ENCODE measurements at regions not wholly inside any gene's neighbourhood (a gene's known extent, or its start where the extent isn't known, plus 50 kb on each side); places are given as distances from the start of the nearest gene placed in this dataset.
A peak's percentile ranks its signal among the peaks of the same experiment; 100 is the strongest.

- no peaks in the 10 kb centered on the region for H3K36me3 ChIP-seq (ENCODE audit: control insufficient read depth in 1 of 2, insufficient read depth in 2 of 2, low read depth in 1 of 2, low read length in 2 of 2)
- 97% methylated on average over 2 of the region's 2 CpGs for WGBS
- no peak for DNase-seq
Observed at GRCh38 chr2:145235312-145235711, 715.4 kb upstream of the ZEB2 start.

GRCh38 chr2:145230546-145230945 lies 710.6 kb upstream of the ZEB2 start:
- no peaks in the 10 kb centered on the region for H3K79me1 ChIP-seq (replicated peaks; ENCODE audit: low read length, poor library complexity, severe bottlenecking)

More at GRCh38 chr2:145235312-145235711, 715.4 kb upstream of the ZEB2 start:
- Histone ChIP-seq H3K4ac (ENCODE audit: low read depth in 1 of 2, low read length in 2 of 2) (no peak overlapping the region), H2BK15ac (ENCODE audit: low read depth, poor library complexity, severe bottlenecking) (no peak overlapping the region), H2AFZ (ENCODE audit: low read depth, low read length) (no peak overlapping the region), H4K8ac (ENCODE audit: low read length) (peak overlapping the region; percentile 28), H3K9me3 (ENCODE audit: control insufficient read depth, low read length) (no peaks in the 10 kb centered on the region), H2AK5ac (ENCODE audit: low read length, severe bottlenecking) (no peak overlapping the region), H3K18ac (ENCODE audit: low read depth in 1 of 2, low read length in 2 of 2) (no peak overlapping the region), H3K23ac (ENCODE audit: low read length in 2 of 2) (no peak overlapping the region), H3K4me3 (ENCODE audit: insufficient read depth in 1 of 2, low read depth in 1 of 2, low read length in 2 of 2) (no peak overlapping the region), H3K79me1 (replicated peaks; ENCODE audit: low read length, poor library complexity, severe bottlenecking) (no peaks in the 10 kb centered on the region), H2BK12ac (ENCODE audit: low read length in 2 of 2) (no peak overlapping the region), H2BK5ac (ENCODE audit: low read depth, low read length, poor library complexity, severe bottlenecking) (no peak overlapping the region), H2BK120ac (ENCODE audit: low read depth, low read length) (no peak overlapping the region), H3K4me2 (ENCODE audit: low read length, poor library complexity, severe bottlenecking) (no peak overlapping the region), H3K27ac (ENCODE audit: low read length, poor library complexity, severe bottlenecking) (no peak overlapping the region), H4K91ac (ENCODE audit: low read length) (no peak overlapping the region), H3K27me3 (ENCODE audit: control insufficient read depth in 1 of 2, insufficient read depth in 1 of 2, low read length in 2 of 2) (no peaks in the 10 kb centered on the region), H3K9ac (ENCODE audit: low read length) (no peak overlapping the region), H3K14ac (ENCODE audit: low read length in 2 of 2) (no peak overlapping the region), H3K4me1 (ENCODE audit: control insufficient read depth, insufficient read depth, low read depth, low read length) (no peaks in the 10 kb centered on the region)

DNA sequence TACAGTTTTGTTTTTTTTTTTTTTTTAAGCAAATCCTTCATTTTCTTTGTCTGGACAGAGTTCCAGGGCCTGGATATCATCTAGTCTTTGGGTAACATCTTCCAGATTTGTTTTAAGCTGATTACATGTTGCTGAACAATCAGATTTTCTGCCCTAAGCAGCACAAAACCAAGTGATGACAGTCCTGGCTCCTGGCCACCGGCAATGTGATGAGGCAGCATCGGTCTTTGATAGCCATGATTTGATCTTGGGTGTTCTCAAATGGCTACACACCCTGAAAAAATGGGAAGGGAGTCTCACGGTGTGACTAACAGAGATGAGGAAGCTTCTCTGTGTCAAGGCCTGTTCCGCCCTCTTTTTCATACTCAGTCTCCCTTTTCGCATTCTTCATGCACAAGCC lies 708.6 kb upstream of the ZEB2 start:
- no peaks in the 10 kb centered on the region for H3K9me3 ChIP-seq (ENCODE audit: control insufficient read depth, low read length)
- no peaks in the 10 kb centered on the region for H3K79me1 ChIP-seq (replicated peaks; ENCODE audit: low read length, poor library complexity, severe bottlenecking)
- H2BK12ac ChIP-seq (ENCODE audit: low read length in 2 of 2): peak overlapping the region in 1 of 2 experiments; percentile 31
- no peak overlapping the region for H2BK15ac ChIP-seq (ENCODE audit: low read depth, poor library complexity, severe bottlenecking)
- H2BK5ac ChIP-seq (ENCODE audit: low read depth, low read length, poor library complexity, severe bottlenecking): no peak overlapping the region
- peak; percentile 5 for DNase-seq
- no peak overlapping the region for H2BK120ac ChIP-seq (ENCODE audit: low read depth, low read length)
- no peak overlapping the region for H4K8ac ChIP-seq (ENCODE audit: low read length)
- H3K4ac ChIP-seq (ENCODE audit: low read depth in 1 of 2, low read length in 2 of 2): peak overlapping the region in 1 of 2 experiments; percentile 15
- peak overlapping the region in 1 of 2 experiments; percentile 20 for H3K14ac ChIP-seq (ENCODE audit: low read length in 2 of 2)
- H3K36me3 ChIP-seq (ENCODE audit: control insufficient read depth in 1 of 2, insufficient read depth in 2 of 2, low read depth in 1 of 2, low read length in 2 of 2): no peaks in the 10 kb centered on the region
- H3K4me3 ChIP-seq (ENCODE audit: insufficient read depth in 1 of 2, low read depth in 1 of 2, low read length in 2 of 2): no peak overlapping the region
- H4K91ac ChIP-seq (ENCODE audit: low read length): no peak overlapping the region
- no peaks in the 10 kb centered on the region for H3K4me1 ChIP-seq (ENCODE audit: control insufficient read depth, insufficient read depth, low read depth, low read length)
- H2AK5ac ChIP-seq (ENCODE audit: low read length, severe bottlenecking): no peak overlapping the region
- no peaks in the 10 kb centered on the region for H3K27me3 ChIP-seq (ENCODE audit: control insufficient read depth in 1 of 2, insufficient read depth in 1 of 2, low read length in 2 of 2)
- H3K23ac ChIP-seq (ENCODE audit: low read length in 2 of 2): no peak overlapping the region
- H3K4me2 ChIP-seq (ENCODE audit: low read length, poor library complexity, severe bottlenecking): no peak overlapping the region
- H3K9ac ChIP-seq (ENCODE audit: low read length): peak overlapping the region; percentile 25
- no peak overlapping the region for H2AFZ ChIP-seq (ENCODE audit: low read depth, low read length)
- peak overlapping the region in 1 of 2 experiments; percentile 78 for H3K18ac ChIP-seq (ENCODE audit: low read depth in 1 of 2, low read length in 2 of 2)
- 73% methylated on average over 3 of the region's 5 CpGs for WGBS
- no peak overlapping the region for H3K27ac ChIP-seq (ENCODE audit: low read length, poor library complexity, severe bottlenecking)

More at GRCh38 chr2:145230546-145230945, 710.6 kb upstream of the ZEB2 start:
- Histone ChIP-seq H3K4me3 (ENCODE audit: insufficient read depth in 1 of 2, low read depth in 1 of 2, low read length in 2 of 2) (no peak overlapping the region), H2BK12ac (ENCODE audit: low read length in 2 of 2) (no peak overlapping the region), H3K4me2 (ENCODE audit: low read length, poor library complexity, severe bottlenecking) (no peak overlapping the region), H3K14ac (ENCODE audit: low read length in 2 of 2) (no peak overlapping the region), H2AK5ac (ENCODE audit: low read length, severe bottlenecking) (no peak overlapping the region), H4K91ac (ENCODE audit: low read length) (no peak overlapping the region), H2AFZ (ENCODE audit: low read depth, low read length) (no peak overlapping the region), H2BK120ac (ENCODE audit: low read depth, low read length) (no peak overlapping the region), H4K8ac (ENCODE audit: low read length) (no peak overlapping the region), H3K9ac (ENCODE audit: low read length) (no peak overlapping the region), H3K27me3 (ENCODE audit: control insufficient read depth in 1 of 2, insufficient read depth in 1 of 2, low read length in 2 of 2) (no peaks in the 10 kb centered on the region), H3K36me3 (ENCODE audit: control insufficient read depth in 1 of 2, insufficient read depth in 2 of 2, low read depth in 1 of 2, low read length in 2 of 2) (no peaks in the 10 kb centered on the region), H3K27ac (ENCODE audit: low read length, poor library complexity, severe bottlenecking) (no peak overlapping the region), H2BK5ac (ENCODE audit: low read depth, low read length, poor library complexity, severe bottlenecking) (no peak overlapping the region), H3K4ac (ENCODE audit: low read depth in 1 of 2, low read length in 2 of 2) (no peak overlapping the region), H3K9me3 (ENCODE audit: control insufficient read depth, low read length) (no peaks in the 10 kb centered on the region), H3K18ac (ENCODE audit: low read depth in 1 of 2, low read length in 2 of 2) (no peak overlapping the region), H3K23ac (ENCODE audit: low read length in 2 of 2) (no peak overlapping the region), H3K4me1 (ENCODE audit: control insufficient read depth, insufficient read depth, low read depth, low read length) (no peaks in the 10 kb centered on the region), H2BK15ac (ENCODE audit: low read depth, poor library complexity, severe bottlenecking) (no peak overlapping the region)
- peak; percentile 12 for DNase-seq
- 33% methylated on average over 3 of the region's 3 CpGs for whole genome bisulfite sequencing

DNA sequence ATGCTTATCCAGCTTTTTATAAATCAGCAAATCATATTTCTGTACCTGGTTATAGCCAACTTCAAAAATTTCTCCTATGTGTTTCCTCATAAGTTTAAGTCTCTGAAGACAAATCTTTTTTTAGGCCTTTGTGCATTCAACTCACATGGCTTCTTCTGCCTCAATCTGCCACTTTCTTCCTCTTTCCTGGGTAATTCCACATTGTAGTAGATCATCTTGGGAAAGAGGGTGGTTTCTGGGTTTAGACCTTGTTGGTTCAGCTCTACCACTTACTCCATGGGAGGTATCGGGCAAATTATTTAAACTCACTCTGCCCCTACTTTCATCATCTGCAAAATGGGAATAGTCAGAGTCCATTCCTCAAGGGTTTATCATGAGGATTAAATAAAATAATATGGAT lies 707.0 kb upstream of the ZEB2 start:
- Histone ChIP-seq H2BK12ac (ENCODE audit: low read length in 2 of 2) (no peak overlapping the region), H4K91ac (ENCODE audit: low read length) (no peak overlapping the region), H2AFZ (ENCODE audit: low read depth, low read length) (no peak overlapping the region), H3K9me3 (ENCODE audit: control insufficient read depth, low read length) (no peaks in the 10 kb centered on the region), H3K4me1 (ENCODE audit: control insufficient read depth, insufficient read depth, low read depth, low read length) (no peaks in the 10 kb centered on the region), H2AK5ac (ENCODE audit: low read length, severe bottlenecking) (no peak overlapping the region), H2BK5ac (ENCODE audit: low read depth, low read length, poor library complexity, severe bottlenecking) (no peak overlapping the region), H3K18ac (ENCODE audit: low read depth in 1 of 2, low read length in 2 of 2) (no peak overlapping the region), H3K9ac (ENCODE audit: low read length) (no peak overlapping the region), H3K27ac (ENCODE audit: low read length, poor library complexity, severe bottlenecking) (no peak overlapping the region), H3K4me3 (ENCODE audit: insufficient read depth in 1 of 2, low read depth in 1 of 2, low read length in 2 of 2) (no peak overlapping the region), H3K4me2 (ENCODE audit: low read length, poor library complexity, severe bottlenecking) (no peak overlapping the region), H3K14ac (ENCODE audit: low read length in 2 of 2) (no peak overlapping the region), H4K8ac (ENCODE audit: low read length) (no peak overlapping the region), H3K79me1 (replicated peaks; ENCODE audit: low read length, poor library complexity, severe bottlenecking) (no peaks in the 10 kb centered on the region), H3K4ac (ENCODE audit: low read depth in 1 of 2, low read length in 2 of 2) (no peak overlapping the region), H2BK15ac (ENCODE audit: low read depth, poor library complexity, severe bottlenecking) (no peak overlapping the region), H2BK120ac (ENCODE audit: low read depth, low read length) (no peak overlapping the region), H3K36me3 (ENCODE audit: control insufficient read depth in 1 of 2, insufficient read depth in 2 of 2, low read depth in 1 of 2, low read length in 2 of 2) (no peaks in the 10 kb centered on the region), H3K23ac (ENCODE audit: low read length in 2 of 2) (no peak overlapping the region), H3K27me3 (ENCODE audit: control insufficient read depth in 1 of 2, insufficient read depth in 1 of 2, low read length in 2 of 2) (no peaks in the 10 kb centered on the region)
- no CpG with 5 or more reads among the region's 1 CpG for WGBS
- no peak for DNase-seq
